Activated CD4-positive, alpha-beta T cell treated with anti-CD3 and anti-CD28 coated beads, Interleukin-2, Interleukin-4, amounts not matched to agents 100 ng/mL and 50 ng/mL, durations not matched to agents 16 hours and 8 hours (primary cell): ENCODE measurements at regions not wholly inside any gene's neighbourhood (a gene's known extent, or its start where the extent isn't known, plus 50 kb on each side); places are given as distances from the start of the nearest gene placed in this dataset.
"Not testable (repeated sequence)": the region's sequence is repeated elsewhere in the genome, so short reads cannot be mapped to it uniquely, and the experiment has no call there.

Experiments used
- DNase-seq: peaks from one replicate; pipeline ENCODE4 v3.0.0-alpha.2; 2020; ENCODE audit warnings: low spot score

GRCh38 chr12:46084666-46085631 is 94.6 kb upstream of the SCAF11 start:
- no peak for DNase-seq

- DNase-seq, result no peak
Measured at GRCh38 chr12:46082490-46083200, 92.3 kb upstream of the SCAF11 start.

DNA sequence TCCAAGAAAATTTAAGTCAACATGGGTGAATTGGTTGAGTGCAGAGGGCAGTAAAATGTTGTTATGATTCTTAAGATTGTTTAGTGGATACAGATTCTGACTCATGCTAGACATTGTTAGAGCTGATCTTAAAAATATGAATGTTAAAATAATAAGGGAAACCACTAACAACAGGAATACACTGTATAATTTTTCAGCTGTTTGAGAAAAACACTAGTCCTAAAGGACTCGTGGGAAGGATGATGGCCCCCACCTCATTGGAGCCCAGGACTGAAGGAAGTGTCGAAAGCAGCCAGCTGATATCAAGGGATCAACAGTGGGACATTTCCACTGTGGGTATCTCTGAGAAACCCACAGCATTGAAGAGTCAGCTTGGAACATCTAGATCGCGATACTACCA is 82.9 kb upstream of the SCAF11 start:
- no peak for DNase-seq

DNA sequence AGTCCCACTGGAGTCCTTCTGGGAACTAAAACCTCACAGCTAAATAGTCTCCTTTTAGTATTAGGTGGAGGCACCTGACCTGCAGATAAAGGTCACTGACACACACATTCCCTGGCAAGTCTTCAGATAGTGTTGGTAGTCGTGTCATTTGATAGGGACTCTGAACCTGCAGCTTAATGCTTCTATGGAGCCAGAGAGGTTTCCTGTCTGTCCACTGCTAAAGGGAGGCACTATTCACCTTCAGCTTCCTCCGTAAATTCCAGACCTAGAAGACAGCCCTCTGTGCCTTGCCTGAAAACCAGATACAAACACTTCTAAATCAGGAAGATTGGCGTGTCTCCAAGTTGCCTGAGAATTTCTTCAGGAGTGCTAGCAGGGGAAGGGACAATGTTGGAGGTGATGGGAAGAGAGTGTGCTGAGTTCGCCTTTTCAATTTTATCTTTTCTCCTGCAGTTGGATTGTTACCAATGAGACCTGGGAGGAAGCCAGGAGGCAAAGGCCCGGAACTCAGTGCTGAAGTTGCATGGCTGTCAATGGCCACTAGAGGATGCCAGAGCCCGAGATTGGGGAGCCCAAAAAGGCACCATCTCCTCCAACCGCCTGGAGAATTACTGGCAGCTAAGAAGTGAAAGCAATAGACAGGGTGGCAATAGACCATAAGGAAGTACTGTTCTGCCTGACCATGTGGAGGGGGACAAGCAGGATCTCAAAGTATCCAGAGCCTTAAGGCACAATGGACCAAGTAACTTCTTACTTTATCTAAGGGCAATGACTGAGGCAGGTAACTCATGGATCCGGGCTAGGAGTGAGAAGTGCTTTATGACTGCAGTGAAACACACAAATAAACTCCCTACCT is 81.6 kb upstream of the SCAF11 start:
- DNase-seq, result peak; percentile 75

- no peak for DNase-seq
Measured at GRCh38 chr12:46071335-46071734, 81.0 kb upstream of the SCAF11 start.

DNA sequence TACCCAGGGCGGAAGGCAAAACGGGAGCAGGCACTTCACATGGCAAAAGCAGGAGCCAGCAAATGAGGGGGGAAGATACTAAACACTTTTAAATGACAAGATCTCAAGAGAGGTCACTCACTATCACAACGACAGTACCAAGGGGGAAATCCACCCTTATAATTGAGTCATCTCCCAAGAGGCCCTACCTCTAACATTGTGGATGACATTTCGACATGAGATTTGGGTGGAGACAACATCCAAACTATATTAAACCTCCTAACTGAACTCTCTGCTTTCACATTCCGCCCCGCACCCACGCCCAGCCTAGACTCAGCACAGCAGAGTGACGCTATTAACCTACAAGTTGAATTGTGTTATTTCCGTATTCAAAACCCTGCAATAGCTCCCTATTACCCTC is 76.7 kb upstream of the SCAF11 start:
- no peak for DNase-seq

GRCh38 chr12:46065412-46066166 is 75.2 kb upstream of the SCAF11 start:
- DNase-seq, result no peak

DNA sequence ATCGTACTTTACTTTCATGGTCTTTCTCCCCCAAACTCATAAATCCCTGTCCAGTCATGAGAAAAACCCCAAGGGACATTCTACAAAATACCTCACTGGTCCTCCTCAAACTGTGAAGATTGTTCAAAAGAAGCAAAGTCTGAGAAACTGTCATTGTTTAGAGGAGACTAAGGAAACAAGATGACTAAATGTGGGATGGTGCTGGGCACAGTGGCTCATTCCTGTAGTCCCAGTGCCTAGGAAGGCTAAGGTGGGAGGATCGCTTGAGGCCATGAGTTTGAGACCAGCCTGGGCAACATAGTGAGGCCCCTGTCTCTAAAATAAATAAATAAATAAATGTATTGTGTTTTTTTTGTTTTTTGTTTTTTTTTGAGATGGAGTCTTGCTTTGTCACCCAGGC is 74.2 kb upstream of the SCAF11 start:
- no peak for DNase-seq

- DNase-seq, result not testable (repeated sequence)
Measured at GRCh38 chr12:46058697-46059096, 68.3 kb upstream of the SCAF11 start.

DNA sequence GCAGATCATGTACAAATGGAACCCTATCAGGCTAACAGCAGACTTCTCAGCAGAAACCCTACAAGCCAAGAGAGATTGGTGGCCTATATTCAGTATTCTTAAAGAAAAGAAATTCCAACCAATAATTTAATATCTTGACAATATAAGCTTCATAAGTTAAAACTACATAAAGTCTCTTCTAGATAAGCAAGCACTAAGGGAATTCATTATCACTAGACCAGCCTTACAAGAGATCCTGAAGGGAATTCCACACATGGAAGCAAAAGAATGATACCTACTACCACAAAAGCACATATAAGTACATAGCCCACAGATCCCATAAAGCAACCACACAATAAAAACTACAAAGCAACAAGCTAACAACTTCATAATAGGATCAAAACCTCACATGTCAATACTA is 60.4 kb upstream of the SCAF11 start:
- DNase-seq, result no peak

DNA sequence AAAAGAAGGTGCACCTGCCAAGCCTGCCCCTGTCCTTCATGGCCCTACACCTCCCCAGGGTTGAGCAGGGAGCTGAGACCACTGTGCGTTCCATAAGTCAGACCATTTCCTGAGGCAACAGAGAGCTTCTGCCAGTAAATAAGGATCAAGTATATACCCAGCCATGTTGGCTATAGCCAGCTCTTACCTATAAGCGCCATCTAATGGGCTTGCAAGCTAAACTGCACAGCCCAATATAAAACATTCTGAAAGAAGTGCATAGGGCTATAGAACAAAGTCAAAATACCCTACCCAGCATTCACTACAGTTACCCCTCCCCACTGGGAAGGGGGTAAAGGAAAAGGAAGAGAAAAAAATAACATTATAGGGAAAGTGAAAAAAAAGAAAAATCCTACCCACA is 59.3 kb upstream of the SCAF11 start:
- no peak for DNase-seq

DNA sequence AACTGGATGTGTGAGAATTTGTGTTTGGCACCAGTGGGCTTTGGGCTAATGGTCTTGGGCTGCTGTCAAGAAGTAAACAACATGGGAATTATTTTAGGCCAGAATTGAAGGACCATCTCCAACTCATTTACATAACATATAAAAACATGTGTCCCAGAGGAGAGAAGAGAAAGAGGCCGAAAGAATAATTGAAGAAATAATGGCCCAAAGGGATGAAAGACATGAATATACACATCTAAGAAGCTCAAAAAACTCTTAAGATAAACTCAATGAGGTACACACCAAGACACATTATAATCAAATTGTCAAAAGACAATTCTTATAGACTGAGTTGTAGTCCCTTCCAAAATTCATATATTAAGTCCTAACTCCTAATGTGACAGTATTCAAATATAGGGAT is 56.1 kb upstream of the SCAF11 start:
- DNase-seq, result no peak

DNA sequence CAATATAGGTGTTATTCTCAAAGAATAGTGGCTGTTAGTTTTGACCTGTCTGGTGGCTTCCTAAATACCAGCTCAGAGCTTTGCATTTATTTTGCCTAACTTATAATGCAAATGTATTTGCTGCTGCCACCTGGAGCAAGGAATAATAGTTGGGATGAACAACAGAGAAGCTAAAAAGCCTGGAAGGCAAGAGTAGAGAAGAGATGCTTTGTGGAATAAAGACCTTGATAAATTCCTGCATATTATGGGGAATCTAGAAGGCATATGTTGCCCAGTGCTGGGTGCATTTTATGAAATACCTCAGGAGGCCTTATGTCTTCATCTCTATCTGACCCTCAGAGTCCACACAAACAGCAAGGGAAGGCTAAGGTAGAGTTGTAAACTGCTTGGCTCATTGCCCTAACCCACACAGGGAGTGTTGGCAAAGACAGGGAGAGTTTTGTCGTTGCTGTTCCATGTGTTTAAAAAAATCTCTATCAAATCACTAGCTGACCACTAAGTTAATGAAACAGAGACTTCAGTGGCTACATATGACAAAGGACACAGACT is 53.7 kb upstream of the SCAF11 start:
- DNase-seq, result no peak
